ENCODE measurements at regions not wholly inside any gene's neighbourhood (a gene's known extent, or its start where the extent isn't known, plus 50 kb on each side); places are given as distances from the start of the nearest gene placed in this dataset.
"Not testable (repeated sequence)": the region's sequence is repeated elsewhere in the genome, so short reads cannot be mapped to it uniquely, and the experiment has no call there.

DNA sequence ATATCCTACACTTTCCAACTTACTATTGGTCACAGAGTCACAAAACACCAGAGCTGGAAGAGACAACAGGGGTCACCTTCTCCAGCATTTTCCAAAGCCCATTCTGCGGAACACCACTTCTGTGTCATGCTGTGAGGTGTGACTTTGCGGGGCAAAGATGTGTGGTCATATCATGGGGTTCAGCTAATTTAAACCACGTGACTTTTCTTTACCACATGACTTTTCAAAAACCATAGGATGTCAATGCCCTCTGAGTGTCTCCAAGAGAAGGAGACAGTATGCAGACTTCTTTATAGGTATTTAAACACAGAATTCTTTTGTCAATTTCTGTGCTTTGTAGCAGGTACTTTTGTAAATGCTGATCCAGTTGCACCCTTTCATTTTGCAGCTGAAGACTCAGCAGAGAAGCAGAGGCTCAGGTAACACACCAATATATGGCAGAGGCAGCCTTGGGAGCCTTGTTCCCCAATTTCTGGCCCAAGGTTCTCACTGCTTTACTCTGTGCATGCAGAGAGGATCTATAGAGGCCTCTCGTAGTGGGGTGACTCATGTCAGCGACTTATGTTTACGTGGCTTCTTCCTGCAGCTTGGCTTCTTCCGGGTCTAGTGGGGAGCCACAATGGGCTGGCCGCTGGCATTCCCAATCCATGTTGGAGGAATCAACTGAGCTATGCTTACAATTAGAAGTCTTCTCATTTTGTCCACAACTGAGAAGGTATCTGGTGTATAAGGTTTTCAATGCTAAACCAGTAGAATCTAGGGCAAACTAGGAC lies 104.0 kb upstream of the RHOBTB1 start:
- DNase-seq (ENCODE audit: low spot score), result no peak

- DNase-seq (ENCODE audit: low spot score), result no peak
Measured at GRCh38 chr10:61047081-61047480, 103.1 kb upstream of the RHOBTB1 start.

- DNase-seq (ENCODE audit: low spot score), result not testable (repeated sequence)
Measured at GRCh38 chr10:61045480-61045879, 101.5 kb upstream of the RHOBTB1 start.

DNA sequence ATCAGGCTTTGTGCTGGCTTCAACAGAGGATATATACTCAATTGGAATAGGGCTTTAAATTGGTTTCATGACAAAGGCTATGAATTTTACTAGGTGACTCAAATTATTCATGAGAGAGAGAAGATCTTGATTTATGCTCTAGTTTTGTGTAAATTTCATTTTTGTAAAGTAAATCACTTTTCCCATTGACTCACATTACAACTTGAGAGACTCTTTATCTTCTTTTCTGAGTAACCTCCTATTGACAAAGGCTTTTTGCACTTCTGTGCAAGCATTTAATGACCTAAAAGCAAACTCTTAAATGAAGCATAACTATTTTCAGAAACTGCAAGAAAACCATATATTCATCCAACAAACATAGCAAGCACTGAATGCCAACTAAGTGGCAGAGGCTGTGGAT lies 98.5 kb upstream of the RHOBTB1 start:
- DNase-seq (ENCODE audit: low spot score), result no peak

- no peak for DNase-seq (ENCODE audit: low spot score)
Measured at GRCh38 chr10:61040399-61041016, 96.5 kb upstream of the RHOBTB1 start.

DNA sequence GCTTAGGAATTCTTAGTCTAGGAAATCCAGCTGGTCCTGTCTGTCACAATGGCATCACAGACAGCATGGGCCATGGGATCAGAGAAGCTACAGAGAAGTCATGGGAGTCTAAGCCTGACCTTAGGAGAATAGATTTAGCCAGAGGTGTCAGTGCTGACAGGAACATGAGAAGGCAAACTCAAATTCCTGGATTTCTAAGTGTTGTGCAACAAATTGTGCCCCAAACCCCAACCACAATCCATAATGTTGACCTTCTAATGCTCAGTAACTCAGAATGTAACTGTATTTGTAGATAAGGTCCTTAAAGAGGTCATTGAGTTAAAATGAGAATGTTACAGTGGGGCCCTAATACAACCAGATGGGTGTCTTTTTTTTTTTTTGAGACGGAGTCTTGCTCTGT lies 95.9 kb upstream of the RHOBTB1 start:
- DNase-seq (ENCODE audit: low spot score), result no peak

DNA sequence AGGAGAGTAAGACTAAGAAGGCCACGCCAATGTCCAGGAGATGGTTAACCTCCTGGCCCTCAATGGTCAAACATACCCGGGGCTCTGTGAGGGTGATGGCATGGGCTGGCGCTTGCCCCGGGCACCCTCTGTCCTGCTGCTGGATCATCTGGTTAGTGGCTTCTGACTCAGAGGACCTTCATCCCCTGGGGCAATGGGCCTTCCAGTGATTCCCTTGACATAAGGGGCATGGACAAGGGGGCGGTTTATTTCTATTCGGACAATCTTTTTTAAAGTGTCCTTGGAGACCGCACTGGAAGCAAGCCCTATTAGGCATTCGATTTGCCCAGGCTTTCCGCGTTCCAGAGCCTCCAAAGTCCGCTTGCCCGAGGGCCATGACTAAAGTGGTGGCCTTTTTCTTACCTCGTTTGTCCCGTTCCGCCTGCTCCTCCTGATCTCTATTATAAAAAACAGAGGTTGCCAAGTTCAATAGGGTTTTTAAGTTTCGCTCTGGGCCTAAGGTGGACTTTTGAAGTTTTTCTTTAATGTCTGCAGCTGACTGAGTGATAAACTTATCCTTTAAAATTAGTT lies 93.4 kb upstream of the RHOBTB1 start:
- not testable (repeated sequence) for DNase-seq (ENCODE audit: low spot score)

DNA sequence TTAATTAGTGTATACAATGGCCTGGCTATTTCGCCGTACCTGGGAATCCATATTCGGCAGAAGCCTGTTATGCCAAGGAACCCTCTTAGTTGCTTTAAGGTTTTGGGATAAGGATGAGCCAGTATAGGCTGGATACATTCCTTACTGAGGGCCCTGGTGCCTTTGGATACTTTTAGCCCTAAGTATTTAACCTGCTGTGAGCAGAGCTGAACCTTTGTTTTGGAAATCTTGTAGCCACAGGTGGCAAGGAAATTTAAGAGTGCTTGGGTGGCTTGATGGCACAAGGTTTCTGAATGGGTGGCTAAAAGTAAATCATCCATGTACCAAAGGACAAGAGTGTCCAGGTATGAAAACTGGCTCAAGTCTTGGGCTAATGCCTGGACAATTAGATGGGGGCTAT lies 92.2 kb upstream of the RHOBTB1 start:
- not testable (repeated sequence) for DNase-seq (ENCODE audit: low spot score)

DNA sequence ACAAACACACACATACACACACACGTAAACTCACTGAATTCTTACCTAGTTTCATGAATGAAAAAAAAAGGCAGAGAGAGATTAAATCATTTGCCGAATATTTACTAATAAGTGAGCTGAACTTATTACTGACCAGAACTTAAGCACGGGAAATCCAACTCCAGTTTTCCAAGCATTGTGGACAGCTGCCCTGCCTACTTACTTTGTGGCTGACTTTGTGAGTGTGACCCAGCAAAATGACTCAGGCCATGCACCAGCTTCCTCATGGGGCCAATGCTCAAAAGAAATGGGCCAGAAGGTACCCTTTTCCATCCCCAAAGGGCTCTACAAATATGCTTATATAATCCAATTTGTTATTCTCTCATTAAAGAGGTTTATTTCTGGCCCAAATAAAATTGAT lies 87.4 kb upstream of the RHOBTB1 start:
- DNase-seq (ENCODE audit: low spot score), result no peak

GRCh38 chr10:61029411-61029810 lies 85.4 kb upstream of the RHOBTB1 start:
- no peak for DNase-seq (ENCODE audit: low spot score)

GRCh38 chr10:61028861-61029361 lies 84.9 kb upstream of the RHOBTB1 start:
- no peak for DNase-seq (ENCODE audit: low spot score)

DNA sequence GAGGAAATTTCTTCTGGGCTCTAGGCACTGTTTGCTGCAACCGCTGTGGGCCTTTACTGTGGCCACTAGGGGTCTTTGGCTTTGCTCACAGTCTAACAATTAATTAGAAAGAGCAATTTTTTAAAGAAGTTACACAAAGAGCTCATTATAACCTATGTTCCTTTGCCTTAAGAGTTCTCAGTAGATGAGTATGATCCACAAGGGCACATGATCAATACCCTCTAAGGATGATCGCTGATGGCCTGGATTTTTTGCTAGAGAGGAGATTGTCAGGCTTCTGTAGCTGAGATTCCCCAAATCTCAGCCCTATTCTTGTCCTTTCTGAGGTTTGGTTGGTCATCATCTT lies 80.8 kb upstream of the RHOBTB1 start:
- DNase-seq (ENCODE audit: low spot score), result peak; percentile 75

- DNase-seq (ENCODE audit: low spot score), result no peak
Measured at GRCh38 chr10:61024151-61024855, 80.3 kb upstream of the RHOBTB1 start.

- DNase-seq (ENCODE audit: low spot score), result no peak
Measured at GRCh38 chr10:61023053-61023452, 79.1 kb upstream of the RHOBTB1 start.

GRCh38 chr10:61021926-61022325 lies 77.9 kb upstream of the RHOBTB1 start:
- no peak for DNase-seq (ENCODE audit: low spot score)

DNA sequence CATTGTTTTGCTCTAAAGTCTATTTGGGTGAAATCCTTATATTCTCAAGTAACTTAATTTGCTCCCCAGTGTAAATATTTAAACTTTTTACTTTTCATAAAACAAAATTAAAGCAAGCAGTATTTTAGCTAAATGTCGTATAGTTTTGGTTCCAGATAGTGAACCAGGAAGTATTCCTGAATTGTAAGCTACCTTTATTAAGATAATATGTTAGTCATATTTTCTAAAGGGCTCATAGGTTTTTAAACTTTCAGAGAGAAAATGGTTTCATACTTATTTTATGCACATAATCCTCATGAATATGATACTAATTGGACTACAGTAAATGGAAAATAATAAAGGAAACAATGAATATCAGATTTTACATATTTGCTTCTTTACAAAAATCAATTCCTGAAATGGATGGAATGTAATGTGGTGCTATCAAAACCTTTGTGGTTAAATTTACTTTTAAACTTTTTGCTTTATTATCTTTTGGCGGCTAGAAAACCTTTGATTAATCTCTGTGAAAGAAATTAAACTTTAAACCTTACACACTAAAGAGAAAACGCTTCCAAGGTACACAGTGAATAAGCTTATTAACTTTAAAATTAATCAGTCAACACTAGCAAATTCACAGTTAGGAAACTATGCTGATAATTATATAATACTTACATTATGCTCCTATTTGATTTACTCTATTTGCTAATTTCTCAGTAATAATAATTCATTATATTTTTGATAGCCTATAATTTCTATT lies 76.6 kb upstream of the RHOBTB1 start:
- DNase-seq (ENCODE audit: low spot score), result no peak

- DNase-seq (ENCODE audit: low spot score), result no peak
Measured at GRCh38 chr10:61018146-61018545, 74.2 kb upstream of the RHOBTB1 start.

GRCh38 chr10:61016630-61017029 lies 72.6 kb upstream of the RHOBTB1 start:
- no peak for DNase-seq (ENCODE audit: low spot score)

DNA sequence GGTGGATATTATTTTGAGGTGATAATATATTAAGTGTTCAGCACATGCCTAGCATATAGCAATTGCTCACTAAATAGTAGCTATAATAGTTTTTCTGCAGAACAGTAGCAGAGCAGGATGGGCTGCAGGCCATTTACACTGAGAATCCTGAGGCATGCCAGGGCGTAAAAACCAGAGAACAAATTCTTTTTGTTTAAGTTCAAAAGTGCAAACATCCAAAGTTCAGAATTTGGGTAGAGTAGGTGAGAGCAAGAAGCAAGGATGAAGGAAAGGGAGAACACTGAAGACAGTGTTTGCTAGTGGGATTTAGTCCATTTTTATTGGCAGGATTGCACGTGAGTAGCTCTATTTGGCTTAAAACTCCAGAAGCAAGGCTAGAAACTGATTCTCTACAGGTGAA lies 72.0 kb upstream of the RHOBTB1 start:
- no peak for DNase-seq (ENCODE audit: low spot score)

DNA sequence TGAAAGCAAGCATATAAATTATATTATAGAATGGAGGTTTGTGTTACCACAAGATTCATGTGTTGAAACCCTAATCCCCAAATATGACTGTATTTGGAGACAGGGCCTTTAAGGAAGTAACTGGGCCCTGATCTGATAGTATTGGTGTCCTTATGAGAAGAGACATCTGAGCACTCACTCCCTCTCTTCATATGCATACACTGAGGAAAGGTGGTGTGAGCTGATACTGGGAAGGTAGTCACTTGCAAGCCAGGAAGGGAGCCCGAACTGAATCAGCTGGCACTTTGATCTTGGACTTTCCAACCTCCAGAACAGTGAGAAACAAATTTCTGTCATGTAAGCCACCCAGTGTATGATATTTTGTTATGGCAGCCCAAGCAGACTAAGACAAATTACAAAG lies 66.9 kb upstream of the RHOBTB1 start:
- no peak for DNase-seq (ENCODE audit: low spot score)

DNA sequence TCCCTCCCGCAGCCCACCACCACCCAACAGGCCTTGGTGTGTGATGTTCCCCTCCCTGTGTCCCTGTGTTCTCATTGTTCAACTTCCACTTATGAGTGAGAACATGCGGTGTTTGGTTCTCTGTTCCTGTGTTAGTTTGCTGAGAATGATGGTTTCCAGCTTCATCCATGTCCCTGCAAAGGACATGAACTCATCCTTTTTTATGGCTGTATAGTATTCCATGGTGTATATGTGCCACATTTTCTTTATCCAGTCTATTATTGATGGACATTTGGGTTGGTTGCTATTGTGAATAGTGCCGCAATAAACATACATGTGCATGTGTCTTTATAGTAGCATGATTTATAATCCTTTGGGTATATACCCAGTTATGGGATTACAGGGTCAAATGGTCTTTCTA lies 59.1 kb upstream of the RHOBTB1 start:
- DNase-seq (ENCODE audit: low spot score), result not testable (repeated sequence)

DNA sequence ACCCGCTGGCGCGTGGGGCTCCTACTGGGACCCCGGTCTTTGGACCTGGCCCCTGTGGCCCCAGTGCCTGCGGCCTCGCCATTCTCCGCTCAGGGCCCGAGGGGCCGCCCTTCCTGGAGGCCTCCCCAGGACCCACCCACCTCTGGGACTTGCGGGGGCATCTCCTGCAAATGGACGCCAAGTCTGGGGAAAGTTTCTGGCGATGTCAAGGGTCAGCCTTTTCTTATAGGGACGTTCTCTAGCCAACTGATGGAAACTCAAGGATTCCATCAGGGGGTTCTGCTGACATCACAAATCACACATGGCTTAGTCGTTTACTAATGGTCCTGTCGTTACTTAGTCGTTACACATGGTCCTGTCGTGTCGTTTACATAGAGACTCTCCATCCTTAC lies 57.7 kb upstream of the RHOBTB1 start:
- peak; percentile 37 for DNase-seq (ENCODE audit: low spot score)

Data from D341Med (cell line).